GM12878 (cell line): ENCODE measurements at regions not wholly inside any gene's neighbourhood (a gene's known extent, or its start where the extent isn't known, plus 50 kb on each side); places are given as distances from the start of the nearest gene placed in this dataset.

Experiments
- ATAC-seq: fragments of 200-7000 bp; cut with Tn5 transposase; 3 replicates; pipeline ENCODE4 v1.9.1; 2020; ENCODE audit warnings: mild to moderate bottlenecking, moderate library complexity
- BruUV-seq: library from RNA; stranded (reverse); fragments of 400-500 nt; replicated peaks from 2 replicates; lab custom pipeline; 2021; lab: Mats Ljungman, UMichigan
- CTCF ChIA-PET: fragments of 300-600 bp; sonication (Branson Sonifier 250); formaldehyde crosslinking; extraction: SDS; loops from one replicate; lab custom pipeline; 2021; ENCODE audit warnings: inconsistent platforms; lab: Yijun Ruan, JAX
- POLR2A ChIA-PET: fragments of 350-600 bp; formaldehyde crosslinking; extraction: SDS; loops from one replicate; lab custom pipeline; 2021; ENCODE audit warnings: inconsistent platforms; lab: Charles Lee
- RAD21 ChIA-PET: fragments of 300-600 bp; sonication (Branson Sonifier 250); formaldehyde crosslinking; loops from one replicate; lab custom pipeline; 2023; ENCODE audit warnings: antibody characterized with exemption; ENCODE audit not compliant: unreplicated experiment; lab: Charles Lee
- SMC1A ChIA-PET: fragments of 300-600 bp; sonication (Branson Sonifier 250); formaldehyde crosslinking; loops from one replicate; lab custom pipeline; 2023; ENCODE audit not compliant: unreplicated experiment, uncharacterized antibody; lab: Charles Lee
- DNase-seq: peaks from one replicate; pipeline ENCODE4 v3.0.0-alpha.2; 2011; ENCODE audit warnings: low read depth, low spot score
- FAIRE-seq: peaks from 3 replicates; lab custom pipeline; 2011; peaks lifted over from hg19 to GRCh38; lab: Jason Lieb, UNC
- H2AFZ ChIP-seq: 2 replicates; pipeline ENCODE4 v1.6.0; 2011; ENCODE audit warnings: low read depth, low read length, control low read depth; ENCODE audit not compliant: control insufficient read depth
- H3K27ac ChIP-seq: 2 replicates; pipeline ENCODE4 v1.5.1; 2011; ENCODE audit warnings: control low read depth; ENCODE audit not compliant: control insufficient read depth, insufficient read depth
- H3K27me3 ChIP-seq, 2 experiments: replicated peaks in 1 of 2; 2 replicates each; pipeline versions ENCODE4 v1.6.0 to v1.6.1; 2011; ENCODE audit warnings: low read length in 1 of 2; ENCODE audit not compliant: control insufficient read depth in 2 of 2, insufficient read depth in 2 of 2
- H3K36me3 ChIP-seq, 2 experiments: 2 replicates each; pipeline ENCODE4 v1.5.1; 2011; ENCODE audit warnings: low read length in 1 of 2; ENCODE audit not compliant: control insufficient read depth in 2 of 2, insufficient read depth in 2 of 2
- H3K4me1 ChIP-seq: 2 replicates; pipeline ENCODE4 v1.6.1; 2011; ENCODE audit warnings: mild to moderate bottlenecking, low read length, moderate library complexity, mixed read lengths; ENCODE audit not compliant: control insufficient read depth, insufficient read depth
- H3K4me2 ChIP-seq: 2 replicates; pipeline ENCODE4 v1.6.0; 2011; ENCODE audit warnings: control low read depth; ENCODE audit not compliant: control insufficient read depth, insufficient read depth
- H3K4me3 ChIP-seq: fragments of 200-600 bp; sonication (generic); 2 replicates; pipeline ENCODE4 v1.5.1; 2016
- H3K79me2 ChIP-seq: 2 replicates; pipeline ENCODE4 v1.6.0; 2011; ENCODE audit warnings: low read length; ENCODE audit not compliant: control insufficient read depth, insufficient read depth
- H3K9ac ChIP-seq: 2 replicates; pipeline ENCODE4 v1.8.0; 2011; ENCODE audit warnings: low read length, control low read depth, mixed read lengths; ENCODE audit not compliant: control insufficient read depth, insufficient read depth
- H3K9me3 ChIP-seq: replicated peaks from 3 replicates; pipeline ENCODE4 v1.5.1; 2011; ENCODE audit warnings: mild to moderate bottlenecking, low read length; ENCODE audit not compliant: control insufficient read depth, insufficient read depth
- H4K20me1 ChIP-seq: 2 replicates; pipeline ENCODE4 v1.6.0; 2011; ENCODE audit not compliant: control insufficient read depth, insufficient read depth
- ATF7 ChIP-seq: fragments of 450-650 bp; IDR thresholded peaks from 2 replicates; pipeline ENCODE4 v1.6.1; 2016; ENCODE audit warnings: low read depth, mild to moderate bottlenecking
- BMI1 ChIP-seq: fragments of 450-650 bp; IDR thresholded peaks from 2 replicates; pipeline ENCODE4 v1.6.1; 2016; ENCODE audit warnings: mild to moderate bottlenecking, moderate library complexity, borderline replicate concordance
- CTCF ChIP-seq, 3 experiments: IDR thresholded peaks in 2 of 3; conservative IDR thresholded peaks in 1 of 3; 2 replicates each; pipeline ENCODE4 v1.5.1; 2011; ENCODE audit warnings: low read depth in 3 of 3, low read length in 3 of 3, mild to moderate bottlenecking in 3 of 3, control low read depth in 2 of 3, moderate library complexity in 2 of 3, inconsistent platforms in 1 of 3, mixed read lengths in 1 of 3; ENCODE audit not compliant: control insufficient read depth in 2 of 3, insufficient read depth in 1 of 3; ENCODE audit errors: extremely low read depth in 1 of 3
- GABPA ChIP-seq: IDR thresholded peaks from 2 replicates; pipeline ENCODE4 v1.6.1; 2014; ENCODE audit warnings: antibody characterized with exemption, low read depth, mild to moderate bottlenecking, inconsistent platforms
- HDAC2 ChIP-seq: fragments of 200-600 bp; sonication (generic); IDR thresholded peaks from 2 replicates; pipeline ENCODE4 v1.6.1; 2017
- IRF4 ChIP-seq: IDR thresholded peaks from 2 replicates; pipeline ENCODE4 v1.6.1; 2011; ENCODE audit warnings: low read depth, low read length
- KLF5 ChIP-seq: fragments of 450-650 bp; IDR thresholded peaks from 2 replicates; pipeline ENCODE4 v1.6.1; 2014; ENCODE audit warnings: mild to moderate bottlenecking; ENCODE audit not compliant: partially characterized antibody
- NKRF ChIP-seq: fragments of 450-650 bp; conservative IDR thresholded peaks from 2 replicates; pipeline ENCODE4 v1.6.1; 2017; ENCODE audit warnings: mild to moderate bottlenecking, moderate library complexity
- PAX8 ChIP-seq: fragments of 450-650 bp; IDR thresholded peaks from 2 replicates; pipeline ENCODE4 v1.6.1; 2017; ENCODE audit warnings: mild to moderate bottlenecking, moderate library complexity
- POLR2A ChIP-seq: IDR thresholded peaks from 2 replicates; pipeline ENCODE4 v1.6.1; 2011; ENCODE audit warnings: low read depth, mild to moderate bottlenecking, low read length
- ZNF207 ChIP-seq: fragments of 450-650 bp; IDR thresholded peaks from 2 replicates; pipeline ENCODE4 v1.6.1; 2014; ENCODE audit warnings: antibody characterized with exemption, mild to moderate bottlenecking, borderline replicate concordance
- WGBS: methylation state at CpG from one replicate; pipeline ENCODE4 v1.1.6; 2016; ENCODE audit warnings: low lambda C conversion rate; ENCODE audit not compliant: insufficient replicate concordance, insufficient coverage; ENCODE audit errors: missing lambda C conversion rate; 5-methylcytosine and 5-hydroxymethylcytosine counted together
- in situ Hi-C: fragments of 300-500 bp; cut with MboI; formaldehyde crosslinking; loops from 9 replicates; pipeline ENCODE4 v1.14.3; 2018; ENCODE audit warnings: mixed read lengths
- intact Hi-C: fragments of 100-400 bp; cut with micrococcal nuclease; formaldehyde crosslinking; loops from one replicate; pipeline ENCODE4 v1.14.2; 2022; ENCODE audit not compliant: unreplicated experiment
- TF ChIP-seq, protein P1 (sequence below): IDR thresholded peaks from 2 replicates; pipeline ENCODE4 v1.6.1; 2012; ENCODE audit warnings: low read depth, low read length, improper control_type of control experiment

GRCh38 chr14:101402936-101403660 lies 158.2 kb upstream of the DIO3 start:
- RAD21 ChIA-PET: no interaction called here
- H3K27ac ChIP-seq: no peak overlapping the region
- H3K9ac ChIP-seq: no peak overlapping the region
- 31% methylated on average over 22 of the region's 23 CpGs for WGBS
- H3K27me3 ChIP-seq: no peaks in the 10 kb centered on the region; a peak in 1 of 4 replicates
- no peaks in the 10 kb centered on the region for H3K4me1 ChIP-seq
- H3K9me3 ChIP-seq: no peaks in the 10 kb centered on the region
- no peak for ATAC-seq
- no peaks in the 10 kb centered on the region for H3K79me2 ChIP-seq
- BruUV-seq: no TSS peak
- SMC1A ChIA-PET: no interaction called here
- no peak for DNase-seq
- TF ChIP-seq CTCF (IDR thresholded peaks at IDR 0.05 in 2 of 3, conservative IDR thresholded peaks at IDR 0.05 in 1 of 3; ENCODE audit: control insufficient read depth in 2 of 3, extremely low read depth in 1 of 3, insufficient read depth in 1 of 3, low read depth in 3 of 3, low read length in 3 of 3): no peak
- no peak for TF ChIP-seq GABPA
- POLR2A ChIA-PET: no interaction called here
- no peak overlapping the region for H3K4me3 ChIP-seq
- intact Hi-C loops: no loop called here
- no peak overlapping the region for H2AFZ ChIP-seq
- no peaks in the 10 kb centered on the region for H4K20me1 ChIP-seq
- no peak overlapping the region for H3K4me2 ChIP-seq
- in situ Hi-C loops: no loop called here
- CTCF ChIA-PET: no interaction called here
- FAIRE-seq: no peak
- no peaks in the 10 kb centered on the region for H3K36me3 ChIP-seq

DNA sequence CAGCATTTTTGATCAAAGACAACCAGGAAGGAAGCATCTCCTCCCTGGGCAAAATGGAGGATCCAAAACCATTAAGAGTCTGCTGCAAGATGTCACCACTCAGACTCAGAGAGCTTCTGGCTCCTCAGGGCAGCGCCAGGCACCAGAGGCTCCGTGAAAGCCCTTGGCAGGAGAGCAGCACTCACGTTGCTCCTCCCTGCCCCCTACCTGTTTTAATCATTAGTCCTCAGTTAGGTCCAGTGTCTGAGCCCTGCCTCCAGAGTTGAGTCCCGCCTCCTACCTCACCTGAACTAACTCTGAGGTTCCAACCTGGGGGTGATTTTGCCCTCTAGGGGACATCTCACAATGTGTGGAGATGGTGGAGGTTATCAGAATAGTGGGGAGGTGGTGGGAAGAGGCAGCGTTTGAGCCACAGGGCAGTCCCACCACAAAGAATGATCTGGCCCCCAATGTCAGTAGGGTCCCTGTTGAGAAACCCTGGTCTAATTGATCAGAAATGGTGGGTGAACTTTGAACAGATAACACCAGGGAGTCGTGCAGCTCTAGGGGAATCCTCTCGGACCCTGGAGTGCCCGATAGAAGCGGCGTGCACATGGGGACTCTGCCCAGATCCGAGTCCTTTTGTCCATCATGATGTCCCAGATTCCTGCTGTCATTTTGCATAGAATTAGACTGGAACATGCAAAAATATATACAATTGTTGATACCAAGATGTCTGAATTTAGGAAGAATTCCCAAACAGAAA lies 156.7 kb upstream of the DIO3 start:
- no peak overlapping the region for H3K9ac ChIP-seq
- H3K79me2 ChIP-seq: no peaks in the 10 kb centered on the region
- ChIA-PET CTCF (interaction anchor here (0.6 kb wide), 1 partner anchor 1531 kb away, joined by 3 read pairs; no protein-coding TSS in a partner anchor), POLR2A (no interaction called here), SMC1A (no interaction called here), RAD21 (no interaction called here)
- no peaks in the 10 kb centered on the region; a peak in 1 of 4 replicates for H3K27me3 ChIP-seq
- H3K36me3 ChIP-seq: no peaks in the 10 kb centered on the region
- H2AFZ ChIP-seq: no peak overlapping the region
- no peaks in the 10 kb centered on the region for H3K4me1 ChIP-seq
- DNase-seq (no peak), ATAC-seq (no peak), FAIRE-seq (no peak)
- intact Hi-C loops (no loop called here), in situ Hi-C loops (no loop called here)
- no peak overlapping the region for H3K4me2 ChIP-seq
- WGBS: 27% methylated on average over 11 of the region's 11 CpGs
- H3K4me3 ChIP-seq: no peak overlapping the region
- no TSS peak for BruUV-seq
- H3K27ac ChIP-seq: no peak overlapping the region
- H4K20me1 ChIP-seq: no peaks in the 10 kb centered on the region
- no peaks in the 10 kb centered on the region for H3K9me3 ChIP-seq
- no peak for TF ChIP-seq PAX8
- no peak for TF ChIP-seq BMI1
- no peak for TF ChIP-seq NKRF
- TF ChIP-seq HDAC2: no peak
- no peak for TF ChIP-seq ZNF207
- no peak for TF ChIP-seq ATF7
- no peak for TF ChIP-seq POLR2A
- TF ChIP-seq KLF5: no peak
- TF ChIP-seq, protein P1, sequence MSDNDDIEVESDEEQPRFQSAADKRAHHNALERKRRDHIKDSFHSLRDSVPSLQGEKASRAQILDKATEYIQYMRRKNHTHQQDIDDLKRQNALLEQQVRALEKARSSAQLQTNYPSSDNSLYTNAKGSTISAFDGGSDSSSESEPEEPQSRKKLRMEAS: no peak
- TF ChIP-seq IRF4: no peak
